Activated T-cell treated with anti-CD3 and anti-CD28 coated beads, Interleukin-2, amount 50 U/mL, for 4 hours (primary cell): ENCODE measurements at regions not wholly inside any gene's neighbourhood (a gene's known extent, or its start where the extent isn't known, plus 50 kb on each side); places are given as distances from the start of the nearest gene placed in this dataset.
"Not testable (repeated sequence)": the region's sequence is repeated elsewhere in the genome, so short reads cannot be mapped to it uniquely, and the experiment has no call there.

Experiments used
- ATAC-seq, 2 donors: fragments of 200-7000 bp; cut with Tn5 transposase; one replicate each; pipeline ENCODE4 v1.10.0; 2021
- DNase-seq: peaks from one replicate; pipeline ENCODE4 v3.0.0-alpha.2; 2020
- H3K27me3 Mint-ChIP-seq: one replicate; pipeline ENCODE4 v1.8.0; 2021; ENCODE audit warnings: low read depth, mixed read lengths
- H3K36me3 Mint-ChIP-seq: one replicate; pipeline ENCODE4 v1.8.0; 2022; ENCODE audit warnings: mixed read lengths; ENCODE audit not compliant: insufficient read depth
- H3K4me1 Mint-ChIP-seq: one replicate; pipeline ENCODE4 v1.8.0; 2021; ENCODE audit warnings: low read depth, mixed read lengths
- H3K4me3 Mint-ChIP-seq: one replicate; pipeline ENCODE4 v1.8.0; 2021; ENCODE audit warnings: mild to moderate bottlenecking, moderate library complexity, mixed read lengths
- H3K9me3 Mint-ChIP-seq: one replicate; pipeline ENCODE4 v1.8.0; 2021; ENCODE audit warnings: mixed read lengths

DNA sequence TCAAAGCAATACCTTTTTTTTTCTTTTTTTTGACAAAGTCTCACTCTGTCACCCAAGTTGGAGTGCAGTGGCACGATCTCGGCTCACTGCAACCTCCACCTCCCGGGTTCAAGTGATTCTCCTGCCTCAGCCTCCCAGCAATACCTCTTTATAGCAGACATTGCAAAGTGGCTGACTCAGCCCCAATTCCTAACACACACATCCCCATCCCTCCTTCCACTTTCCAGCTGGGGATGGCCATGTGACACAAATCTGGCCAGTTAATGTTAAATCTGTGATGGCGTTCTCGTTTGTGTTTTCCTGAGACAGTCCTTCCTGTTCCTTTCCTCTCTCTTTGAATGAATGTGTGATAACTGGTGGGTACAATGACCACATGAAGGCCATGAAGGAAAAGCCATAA, 276.2 kb upstream of the KLF3 start:
- Mint-ChIP-seq H3K9me3 (peaks cover 19% of the 10 kb centered on the region), H3K4me3 (no peak overlapping the region), H3K27me3 (no peaks in the 10 kb centered on the region), H3K4me1 (peaks cover 17% of the 10 kb centered on the region), H3K36me3 (peaks cover 6% of the 10 kb centered on the region)
- no peak for DNase-seq
- no peak for ATAC-seq

DNA sequence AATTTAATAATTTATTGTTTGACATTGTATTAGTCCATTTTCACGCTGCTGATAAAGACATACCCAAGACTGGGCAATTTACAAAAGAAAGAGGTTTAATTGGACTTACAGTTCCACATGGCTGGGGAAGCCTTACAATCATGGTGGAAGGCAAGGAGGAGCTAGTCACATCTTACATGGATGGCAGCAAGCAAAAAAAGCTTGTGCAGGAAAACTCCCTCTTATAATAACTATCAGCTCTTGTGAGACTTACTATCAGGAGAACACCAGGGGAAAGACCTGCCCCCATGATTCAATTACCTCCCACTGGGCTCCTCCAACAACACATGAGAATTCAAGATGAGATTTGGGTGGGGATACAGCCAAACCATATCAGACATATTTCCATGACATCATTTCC, 275.1 kb upstream of the KLF3 start:
- Mint-ChIP-seq H3K9me3 (peaks cover 22% of the 10 kb centered on the region), H3K4me1 (peaks cover 17% of the 10 kb centered on the region)
- peak in 1 of 2 donors; percentile 46 for ATAC-seq
- DNase-seq, H3K36me3 Mint-ChIP-seq, H3K27me3 Mint-ChIP-seq, H3K4me3 Mint-ChIP-seq: not testable (repeated sequence)

DNA sequence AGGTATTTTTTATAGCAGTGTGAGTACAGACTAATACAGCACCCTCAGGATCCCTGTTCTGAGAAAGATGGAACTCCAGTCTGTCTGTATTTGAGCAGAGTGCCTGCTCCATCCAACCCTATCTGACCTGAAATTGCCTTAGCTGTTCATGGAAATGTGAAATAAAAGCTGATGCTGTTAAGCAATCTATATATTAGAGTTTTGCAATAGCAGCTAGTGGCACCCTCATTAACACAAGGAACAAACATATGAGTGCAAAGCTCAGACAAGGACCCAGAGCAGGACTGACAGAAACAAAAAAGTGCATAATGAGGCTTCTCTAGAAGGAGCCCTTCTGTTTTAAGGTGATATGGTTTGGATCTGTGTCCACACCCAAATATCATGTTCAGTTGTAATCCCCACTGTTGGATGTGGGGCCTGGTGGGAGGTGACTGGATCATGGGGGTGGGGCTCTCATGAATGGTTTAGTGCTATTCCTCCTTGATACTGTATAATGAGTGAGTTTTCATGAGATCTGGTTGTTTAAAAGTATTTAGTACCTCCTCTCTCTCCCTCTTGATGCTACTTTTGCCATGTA, 272.9 kb upstream of the KLF3 start:
- H3K27me3 Mint-ChIP-seq: no peaks in the 10 kb centered on the region
- H3K4me1 Mint-ChIP-seq: peaks cover 6% of the 10 kb centered on the region
- ATAC-seq (no peak), DNase-seq (no peak)
- peaks cover 22% of the 10 kb centered on the region for H3K9me3 Mint-ChIP-seq
- no peak overlapping the region for H3K4me3 Mint-ChIP-seq
- peaks cover 6% of the 10 kb centered on the region for H3K36me3 Mint-ChIP-seq

DNA sequence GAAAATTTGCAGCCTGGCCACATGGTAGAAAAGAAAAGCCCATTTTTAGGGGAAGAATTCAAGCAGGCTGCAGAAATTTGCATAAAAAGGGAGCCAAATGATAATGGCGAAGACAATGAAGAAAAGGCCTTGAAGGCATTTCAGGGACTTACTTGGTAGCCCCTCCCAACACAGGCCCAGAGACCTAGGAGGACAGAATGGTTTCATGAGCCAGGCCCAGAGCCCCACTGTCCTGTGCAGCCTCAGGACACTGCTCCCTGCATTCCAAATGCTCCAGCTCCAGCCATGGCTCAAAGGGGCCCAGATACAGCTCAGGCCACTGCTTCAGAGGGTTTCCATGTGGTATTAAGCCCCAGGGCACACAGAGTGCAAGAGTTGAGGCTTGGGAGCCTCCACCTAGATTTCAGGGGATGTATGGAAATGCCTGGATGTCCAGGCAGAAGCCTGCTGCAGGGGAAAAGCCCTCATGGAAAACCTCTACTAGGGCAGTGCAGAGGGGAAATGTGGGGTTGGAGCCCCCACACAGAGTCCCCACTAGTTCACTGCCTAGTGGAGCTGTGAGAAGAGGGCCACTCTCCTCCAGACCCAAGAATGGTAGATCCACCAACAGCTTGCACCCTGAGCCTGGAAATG, 271.7 kb upstream of the KLF3 start:
- ATAC-seq (no peak), DNase-seq (no peak)
- H3K27me3 Mint-ChIP-seq: no peaks in the 10 kb centered on the region
- H3K9me3 Mint-ChIP-seq: peaks cover 22% of the 10 kb centered on the region
- H3K36me3 Mint-ChIP-seq: peaks cover 6% of the 10 kb centered on the region
- H3K4me3 Mint-ChIP-seq: no peak overlapping the region
- peaks cover 3% of the 10 kb centered on the region for H3K4me1 Mint-ChIP-seq

DNA sequence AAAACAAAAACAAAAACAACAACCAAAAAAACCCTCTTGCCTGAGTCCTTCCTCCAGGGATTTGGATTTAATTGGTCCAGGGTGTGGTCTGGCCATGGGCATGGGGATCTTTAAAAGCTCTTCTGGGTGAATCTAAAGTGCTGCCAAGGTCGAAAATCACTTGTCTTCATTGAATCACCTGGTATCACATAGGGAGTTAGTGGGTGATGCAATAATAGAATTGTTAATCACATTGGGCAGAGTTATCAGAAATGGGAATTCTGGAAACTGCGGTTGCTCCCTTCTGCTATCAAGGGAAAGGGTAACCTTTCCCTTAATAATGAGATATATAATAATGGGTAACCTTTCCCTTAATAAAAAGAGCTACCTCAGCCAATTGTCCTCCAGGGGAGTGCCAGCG, 267.9 kb upstream of the KLF3 start:
- Mint-ChIP-seq H3K4me1 (no peaks in the 10 kb centered on the region), H3K9me3 (peaks cover 25% of the 10 kb centered on the region), H3K4me3 (no peak overlapping the region)

DNA sequence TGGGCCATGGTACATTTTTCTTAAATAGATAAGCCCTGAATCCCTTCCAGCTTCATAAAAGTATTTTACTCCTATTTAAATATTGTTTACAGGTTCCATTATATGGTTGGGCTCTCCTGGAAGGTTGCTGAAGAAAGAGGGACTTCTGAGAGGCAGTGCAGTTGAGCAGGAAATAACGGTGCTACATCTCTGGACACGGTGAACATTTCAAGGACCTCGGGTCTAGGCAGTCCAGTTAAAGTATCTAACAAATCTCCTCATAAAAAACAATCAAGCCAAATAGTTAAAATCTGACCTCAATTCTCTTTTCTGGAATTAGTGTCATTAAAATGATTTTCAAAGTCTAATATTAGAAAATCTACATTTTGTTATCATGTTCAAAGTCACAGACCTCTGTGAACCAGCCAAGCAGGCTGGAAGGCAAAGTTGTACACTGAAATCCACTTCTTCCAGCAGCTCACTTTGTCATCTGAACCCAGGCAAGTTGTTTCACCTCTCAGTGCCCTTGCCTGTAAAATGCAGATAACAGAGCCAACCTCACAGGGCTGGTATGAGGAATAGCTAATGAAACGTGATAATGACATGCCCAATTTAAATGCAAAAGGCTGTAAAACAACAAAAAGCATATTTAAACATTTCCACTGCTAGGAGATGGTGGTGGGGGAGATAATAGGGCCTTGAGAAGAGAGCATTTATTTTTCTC, 267.0 kb upstream of the KLF3 start:
- Mint-ChIP-seq H3K9me3 (peaks cover 18% of the 10 kb centered on the region), H3K4me3 (no peak overlapping the region), H3K36me3 (no peaks in the 10 kb centered on the region), H3K4me1 (no peaks in the 10 kb centered on the region), H3K27me3 (no peaks in the 10 kb centered on the region)
- DNase-seq (no peak), ATAC-seq (no peak)

More for the DNA sequence above, 267.9 kb upstream of the KLF3 start:
- Mint-ChIP-seq H3K36me3 (peaks cover 6% of the 10 kb centered on the region), H3K27me3 (no peaks in the 10 kb centered on the region)
- DNase-seq (no peak), ATAC-seq (no peak)

DNA sequence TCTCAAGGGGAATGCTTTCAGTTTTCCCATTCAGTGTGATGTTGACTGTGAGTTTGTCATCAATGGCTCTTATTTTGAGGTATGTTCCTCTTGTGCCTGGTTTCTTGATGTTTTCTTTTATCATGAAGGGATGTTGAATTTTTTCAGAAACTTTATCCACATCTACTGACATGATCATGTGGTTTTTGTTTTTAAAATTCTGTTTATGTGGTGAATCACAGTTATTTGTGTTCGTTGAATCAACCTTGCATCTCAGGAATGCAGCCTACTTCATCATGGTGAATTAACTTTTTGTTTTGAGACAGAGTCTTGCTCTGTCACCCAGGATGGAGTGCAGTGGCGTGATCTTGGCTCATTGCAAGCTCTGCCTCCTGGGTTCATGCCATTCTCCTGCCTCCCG, 263.1 kb upstream of the KLF3 start:
- no peak for DNase-seq
- Mint-ChIP-seq H3K9me3 (peaks cover 7% of the 10 kb centered on the region), H3K36me3 (no peaks in the 10 kb centered on the region), H3K27me3 (no peaks in the 10 kb centered on the region), H3K4me1 (no peaks in the 10 kb centered on the region), H3K4me3 (no peak overlapping the region)
- no peak for ATAC-seq

DNA sequence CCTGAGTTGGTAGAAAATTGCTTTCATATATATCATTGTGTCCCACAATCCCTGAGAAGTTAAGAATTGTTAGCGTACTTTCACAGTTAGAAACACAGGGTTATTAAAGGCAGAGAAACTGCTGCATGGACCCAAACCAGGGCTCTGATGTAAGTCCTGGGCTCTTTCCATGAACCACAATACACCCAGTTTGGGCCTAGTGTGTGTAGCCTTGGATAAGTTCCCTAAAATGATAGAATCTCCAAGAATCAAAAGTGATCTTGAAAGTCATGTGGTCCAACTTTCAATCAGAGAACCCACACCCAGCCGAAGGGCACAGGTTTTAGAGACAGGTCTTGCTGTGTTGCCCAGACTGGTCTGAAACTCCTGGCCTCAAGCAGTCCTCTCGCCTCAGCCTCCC, 257.8 kb upstream of the KLF3 start:
- Mint-ChIP-seq H3K4me3 (no peak overlapping the region), H3K27me3 (no peaks in the 10 kb centered on the region), H3K36me3 (no peaks in the 10 kb centered on the region), H3K4me1 (no peaks in the 10 kb centered on the region), H3K9me3 (no peaks in the 10 kb centered on the region)
- DNase-seq (no peak), ATAC-seq (no peak)

DNA sequence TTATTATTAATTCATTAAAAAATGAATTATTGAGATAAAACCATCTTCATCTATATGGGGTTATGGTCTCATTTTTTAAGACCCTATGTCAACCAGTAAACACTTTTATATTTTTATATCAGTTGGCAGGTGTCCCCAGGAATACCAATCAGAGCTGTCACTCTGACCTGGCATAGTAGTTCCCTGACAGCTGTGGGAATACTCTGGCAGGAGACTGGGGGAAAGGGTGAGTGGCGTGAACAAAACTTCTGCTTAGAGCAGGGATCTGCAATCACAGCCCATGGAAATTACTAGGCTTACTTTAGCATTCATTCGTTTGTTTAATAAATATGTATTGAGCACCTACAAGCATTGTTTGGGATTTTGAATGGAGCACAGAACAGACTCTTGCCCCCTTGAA, 254.1 kb upstream of the KLF3 start:
- DNase-seq (no peak), ATAC-seq (no peak)
- Mint-ChIP-seq H3K9me3 (no peaks in the 10 kb centered on the region), H3K36me3 (no peaks in the 10 kb centered on the region), H3K4me3 (no peak overlapping the region), H3K27me3 (no peaks in the 10 kb centered on the region), H3K4me1 (peaks cover 8% of the 10 kb centered on the region)

DNA sequence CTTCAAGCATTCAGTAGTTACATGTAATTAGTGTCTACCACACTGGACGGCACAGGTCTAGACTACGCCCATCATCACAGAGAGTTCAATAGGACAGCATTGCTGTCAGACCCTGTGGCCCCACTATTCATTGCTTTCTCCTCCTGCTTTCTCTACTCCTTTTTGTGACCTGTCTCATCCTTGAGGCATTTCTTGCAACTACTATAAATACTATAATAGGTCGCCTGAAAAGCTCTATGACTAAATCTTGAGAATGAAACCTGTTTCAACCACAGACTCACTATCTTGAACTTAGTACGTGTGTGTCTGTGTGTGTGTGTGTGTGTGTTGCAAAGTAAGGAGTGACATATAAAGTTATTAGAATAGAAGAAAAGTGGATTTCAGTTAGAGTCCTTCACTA, 252.9 kb upstream of the KLF3 start:
- H3K4me1 Mint-ChIP-seq: peaks cover 13% of the 10 kb centered on the region

DNA sequence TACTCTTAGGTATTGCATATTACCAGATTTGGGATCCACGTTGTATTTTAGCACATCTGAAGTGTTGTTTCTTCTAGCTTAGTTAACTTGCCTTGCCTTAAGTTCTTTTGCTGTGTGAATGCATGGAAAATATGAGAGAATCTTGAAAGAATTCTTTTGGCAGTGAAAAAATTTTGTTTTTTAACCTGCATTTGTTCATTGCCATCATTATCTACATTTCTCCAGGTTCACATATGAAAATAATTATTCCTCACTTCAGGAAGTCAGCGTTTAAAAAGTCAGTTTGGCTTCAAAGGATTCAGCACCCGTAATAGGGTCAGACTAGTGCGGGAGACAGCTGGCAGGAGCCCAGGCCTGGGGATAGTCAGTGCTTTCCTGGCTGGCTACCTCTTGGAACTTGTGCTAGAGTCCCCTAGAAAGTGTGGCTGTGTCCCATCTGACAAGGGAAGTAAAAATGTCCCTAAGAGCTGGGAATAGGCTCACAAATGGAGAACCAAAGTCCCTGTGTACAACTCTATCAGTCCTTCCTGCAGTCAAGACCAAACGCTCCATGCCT, 251.9 kb upstream of the KLF3 start:
- DNase-seq (no peak), ATAC-seq (no peak)
- peaks cover 1% of the 10 kb centered on the region for H3K27me3 Mint-ChIP-seq
- no peaks in the 10 kb centered on the region for H3K36me3 Mint-ChIP-seq
- H3K9me3 Mint-ChIP-seq: no peaks in the 10 kb centered on the region
- H3K4me3 Mint-ChIP-seq: no peak overlapping the region
- peaks cover 13% of the 10 kb centered on the region for H3K4me1 Mint-ChIP-seq

More for the DNA sequence above, 252.9 kb upstream of the KLF3 start:
- H3K4me3 Mint-ChIP-seq: no peak overlapping the region
- no peaks in the 10 kb centered on the region for H3K36me3 Mint-ChIP-seq
- DNase-seq (no peak), ATAC-seq (peak; percentile 56 to 67)
- H3K9me3 Mint-ChIP-seq: no peaks in the 10 kb centered on the region
- peaks cover 1% of the 10 kb centered on the region for H3K27me3 Mint-ChIP-seq

DNA sequence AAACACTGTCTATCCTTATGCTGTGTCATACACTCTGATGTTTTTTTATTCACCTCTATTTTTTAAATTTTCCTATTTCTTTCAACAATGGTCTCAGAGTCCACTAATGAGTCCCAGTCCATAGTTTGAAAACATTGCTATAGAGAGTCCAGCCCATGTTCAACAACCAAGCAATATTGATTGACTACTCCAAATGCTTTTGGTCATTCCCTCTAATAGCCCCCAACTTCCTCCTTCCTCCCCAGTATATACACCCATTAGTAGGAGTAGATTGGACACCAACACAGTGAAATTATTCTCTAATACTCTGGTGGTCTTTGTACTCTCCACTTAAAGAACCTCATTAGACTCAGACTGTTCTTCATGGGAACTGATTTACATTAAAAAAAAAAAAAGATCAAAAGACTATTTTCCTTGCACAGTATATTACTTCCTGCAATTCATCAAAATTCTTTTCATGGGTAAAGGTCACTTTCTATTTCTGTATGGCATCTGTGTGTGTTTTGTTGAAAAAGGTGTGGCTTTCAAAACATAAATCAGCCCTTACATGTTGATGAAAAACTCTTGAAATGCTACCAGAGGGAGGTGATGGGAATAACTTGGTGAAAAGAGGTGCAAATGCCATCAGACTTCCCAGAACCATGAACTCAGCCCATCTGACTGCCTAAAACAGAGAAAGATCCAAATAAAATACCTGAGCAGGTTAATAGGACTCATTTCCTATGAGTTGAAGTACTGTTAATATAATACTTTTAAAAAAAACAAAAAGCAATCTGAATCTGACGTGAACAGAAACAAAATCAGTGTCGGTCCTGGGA, 250.3 kb upstream of the KLF3 start:
- Mint-ChIP-seq H3K36me3 (no peaks in the 10 kb centered on the region), H3K4me1 (peaks cover 13% of the 10 kb centered on the region), H3K9me3 (no peaks in the 10 kb centered on the region), H3K27me3 (peaks cover 1% of the 10 kb centered on the region), H3K4me3 (no peak overlapping the region)
- DNase-seq (no peak), ATAC-seq (no peak)

DNA sequence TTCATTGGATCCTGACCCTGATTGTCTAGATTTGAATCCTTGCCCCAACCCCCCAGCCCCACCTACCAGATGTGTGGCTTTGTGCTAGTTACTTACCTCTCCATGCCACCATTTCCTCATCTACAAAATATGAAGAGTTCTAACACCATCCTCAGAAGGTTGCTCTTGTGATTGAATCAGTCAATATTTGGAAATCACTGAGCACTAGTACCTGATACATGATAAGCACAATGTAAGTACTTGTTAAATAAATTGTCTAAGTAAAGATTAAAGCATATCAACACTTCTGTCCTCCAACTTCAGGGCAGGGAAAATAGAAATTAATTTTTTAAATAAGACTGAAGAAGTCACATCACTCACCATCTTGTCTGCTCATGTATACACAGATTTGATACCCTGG, 249.6 kb upstream of the KLF3 start:
- no peak overlapping the region for H3K4me3 Mint-ChIP-seq
- no peaks in the 10 kb centered on the region for H3K36me3 Mint-ChIP-seq
- H3K4me1 Mint-ChIP-seq: peaks cover 13% of the 10 kb centered on the region
- H3K9me3 Mint-ChIP-seq: no peaks in the 10 kb centered on the region
- peaks cover 1% of the 10 kb centered on the region for H3K27me3 Mint-ChIP-seq
- DNase-seq (no peak), ATAC-seq (no peak)

DNA sequence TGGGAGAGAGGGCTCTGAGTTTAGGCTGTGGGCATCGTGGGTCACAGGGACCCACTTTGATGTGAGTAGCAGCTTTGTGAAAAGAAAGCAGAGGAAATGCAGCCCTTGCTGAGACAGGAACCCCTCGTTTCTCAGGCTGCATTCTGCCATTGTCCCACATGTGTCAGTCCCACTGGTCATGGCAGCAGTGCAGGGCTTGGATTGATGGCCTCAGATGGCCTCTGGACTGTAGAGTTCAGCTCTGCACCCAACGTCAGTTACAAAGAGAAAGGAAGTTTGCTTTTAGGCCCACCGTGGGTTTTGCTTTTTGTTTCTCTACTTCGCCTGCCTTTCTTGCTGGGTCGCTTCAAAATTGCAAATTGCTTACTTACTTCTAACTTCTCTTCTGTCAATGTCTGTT, 248.3 kb upstream of the KLF3 start:
- Mint-ChIP-seq H3K9me3 (peaks cover 10% of the 10 kb centered on the region), H3K27me3 (peaks cover 1% of the 10 kb centered on the region), H3K36me3 (no peaks in the 10 kb centered on the region), H3K4me3 (no peak overlapping the region), H3K4me1 (peaks cover 13% of the 10 kb centered on the region)
- ATAC-seq (no peak), DNase-seq (no peak)
